Stimulated activated CD4-positive, alpha-beta T cell treated with anti-CD3 and anti-CD28 coated beads, Interleukin-2, amount 100 ng/mL, for 4 hours (primary cell): ENCODE measurements at regions not wholly inside any gene's neighbourhood (a gene's known extent, or its start where the extent isn't known, plus 50 kb on each side); places are given as distances from the start of the nearest gene placed in this dataset.

Source experiments
- DNase-seq: peaks from one replicate; pipeline ENCODE4 v3.0.0-alpha.2; 2020; ENCODE audit warnings: low read depth

GRCh38 chr5:159536646-159537045, 206.4 kb upstream of the IL12B start:
- no peak for DNase-seq

GRCh38 chr5:159539678-159540077, 209.4 kb upstream of the IL12B start:
- DNase-seq: no peak

GRCh38 chr5:159543326-159543725, 213.0 kb upstream of the IL12B start:
- DNase-seq: no peak

- DNase-seq: no peak
Observed at GRCh38 chr5:159545156-159545555, 214.9 kb upstream of the IL12B start.

GRCh38 chr5:159547466-159548195, 217.3 kb upstream of the IL12B start:
- no peak for DNase-seq

- no peak for DNase-seq
Observed at GRCh38 chr5:159548517-159548916, 218.2 kb upstream of the IL12B start.

GRCh38 chr5:159549046-159549445, 218.8 kb upstream of the IL12B start:
- DNase-seq: no peak

- DNase-seq: no peak
Observed at GRCh38 chr5:159550951-159551350, 220.7 kb upstream of the IL12B start.

GRCh38 chr5:159552751-159553150, 222.5 kb upstream of the IL12B start:
- no peak for DNase-seq

GRCh38 chr5:159553792-159554191, 223.5 kb upstream of the IL12B start:
- no peak for DNase-seq

GRCh38 chr5:159555084-159555483, 224.8 kb upstream of the IL12B start:
- DNase-seq: no peak

GRCh38 chr5:159559337-159559736, 229.1 kb upstream of the IL12B start:
- DNase-seq: no peak

- DNase-seq: no peak
Observed at GRCh38 chr5:159560088-159560487, 229.8 kb upstream of the IL12B start.

GRCh38 chr5:159564031-159564430, 233.7 kb upstream of the IL12B start:
- DNase-seq: no peak

GRCh38 chr5:159566832-159567231, 236.5 kb upstream of the IL12B start:
- DNase-seq: no peak

GRCh38 chr5:159567461-159567860, 237.2 kb upstream of the IL12B start:
- DNase-seq: no peak

- DNase-seq: no peak
Observed at GRCh38 chr5:159571501-159572244, 241.4 kb upstream of the IL12B start.

- no peak for DNase-seq
Observed at GRCh38 chr5:159576902-159577301, 246.6 kb upstream of the IL12B start.

GRCh38 chr5:159581502-159582249, 251.4 kb upstream of the IL12B start:
- DNase-seq: no peak

GRCh38 chr5:159582756-159583541, 252.7 kb upstream of the IL12B start:
- no peak for DNase-seq

- no peak for DNase-seq
Observed at GRCh38 chr5:159586921-159587320, 256.6 kb upstream of the IL12B start.

- DNase-seq: no peak
Observed at GRCh38 chr5:159588941-159589340, 258.7 kb upstream of the IL12B start.
